K562 (cell line): ENCODE measurements at regions not wholly inside any gene's neighbourhood (a gene's known extent, or its start where the extent isn't known, plus 50 kb on each side); places are given as distances from the start of the nearest gene placed in this dataset.

Experiments used
- ATAC-seq: fragments of 200-7000 bp; cut with Tn5 transposase; 3 replicates; pipeline ENCODE4 v1.9.1; 2020; ENCODE audit warnings: moderate library complexity
- BruUV-seq: library from RNA; stranded (reverse); fragments of 400-500 nt; replicated peaks from 2 replicates; lab custom pipeline; 2021; lab: Mats Ljungman, UMichigan
- CTCF ChIA-PET: fragments of 300-600 bp; formaldehyde crosslinking; extraction: SDS; loops from one replicate; lab custom pipeline; 2021; ENCODE audit warnings: low intra/inter-chr PET ratio; lab: Yijun Ruan, JAX
- POLR2A ChIA-PET: fragments of 300-600, 350-650 bp; sonication (Branson Sonifier 250); formaldehyde crosslinking; extraction: SDS; loops from one replicate; lab custom pipeline; 2021; ENCODE audit warnings: antibody characterized with exemption, inconsistent platforms; lab: Yijun Ruan, JAX
- DNase-seq, 4 experiments: peaks; one replicate each; pipeline versions ENCODE4 v3.0.0 to v3.0.0-alpha.2; 2011 to 2018; ENCODE audit warnings: low spot score in 3 of 4, mixed read lengths in 3 of 4; ENCODE audit errors: extremely low read depth in 1 of 4
- FAIRE-seq: peaks from 2 replicates; lab custom pipeline; 2011; peaks lifted over from hg19 to GRCh38; lab: Jason Lieb, UNC
- H2AFZ ChIP-seq: 2 replicates; pipeline ENCODE4 v1.6.0; 2011; ENCODE audit warnings: low read depth, low read length, control low read depth, inconsistent platforms
- H3K27ac ChIP-seq: fragments of 200-600 bp; 3 replicates; pipeline ENCODE4 v1.8.0; 2011; ENCODE audit warnings: low read depth, mild to moderate bottlenecking, control low read depth, inconsistent platforms, low read length, moderate library complexity, mixed read lengths; ENCODE audit errors: extremely low read depth
- H3K27me3 ChIP-seq, 2 experiments: fragments of 300-600 bp in 1 of 2; 2 replicates in 1 of 2; 3 replicates in 1 of 2; pipeline versions ENCODE4 v1.6.0 to v1.8.0; 2011; ENCODE audit warnings: inconsistent platforms in 2 of 2, low read length in 2 of 2, mild to moderate bottlenecking in 1 of 2, mixed read lengths in 1 of 2, moderate library complexity in 1 of 2; ENCODE audit not compliant: control insufficient read depth in 2 of 2, insufficient read depth in 2 of 2
- H3K36me3 ChIP-seq: fragments of 300-600 bp; 3 replicates; pipeline ENCODE4 v1.8.0; 2011; ENCODE audit warnings: mild to moderate bottlenecking, low read length, inconsistent platforms; ENCODE audit not compliant: control insufficient read depth, insufficient read depth
- H3K4me1 ChIP-seq, 2 experiments: fragments of 200-600 bp in 1 of 2; replicated peaks in 1 of 2; 2 replicates in 1 of 2; 3 replicates in 1 of 2; pipeline versions ENCODE4 v1.5.1 to v1.8.0; 2011; ENCODE audit warnings: inconsistent platforms in 2 of 2, low read length in 2 of 2, mild to moderate bottlenecking in 1 of 2, mixed read lengths in 1 of 2, moderate library complexity in 1 of 2; ENCODE audit not compliant: control insufficient read depth in 2 of 2, insufficient read depth in 2 of 2
- H3K4me2 ChIP-seq: 2 replicates; pipeline ENCODE4 v1.6.1; 2011; ENCODE audit warnings: low read length, control low read depth, inconsistent platforms, mixed read lengths; ENCODE audit not compliant: insufficient read depth
- H3K4me3 ChIP-seq: fragments of 200-600 bp; sonication (generic), shearing (Covaris generic); 2 replicates; pipeline ENCODE4 v1.5.1; 2016; ENCODE audit warnings: control low read depth, inconsistent platforms
- H3K79me2 ChIP-seq: fragments of 200-600 bp; 3 replicates; pipeline ENCODE4 v1.8.0; 2011; ENCODE audit warnings: low read length, inconsistent platforms; ENCODE audit not compliant: control insufficient read depth, insufficient read depth
- H3K9ac ChIP-seq, 2 experiments: 2 replicates each; pipeline versions ENCODE4 v1.6.0 to v1.6.1; 2011; ENCODE audit warnings: low read depth in 2 of 2, low read length in 2 of 2, control low read depth in 1 of 2, inconsistent platforms in 1 of 2, mild to moderate bottlenecking in 1 of 2, mixed read lengths in 1 of 2; ENCODE audit not compliant: insufficient read depth in 1 of 2
- H3K9me1 ChIP-seq: one replicate; pipeline ENCODE4 v1.6.0; 2011; ENCODE audit warnings: inconsistent platforms, mild to moderate bottlenecking, low read length, moderate library complexity; ENCODE audit not compliant: control insufficient read depth, insufficient read depth
- H3K9me3 ChIP-seq: replicated peaks from 2 replicates; pipeline ENCODE4 v1.5.1; 2011; ENCODE audit warnings: low read depth, low read length, inconsistent platforms; ENCODE audit not compliant: control insufficient read depth, insufficient read depth
- H4K20me1 ChIP-seq: replicated peaks from 2 replicates; pipeline ENCODE4 v1.6.1; 2011; ENCODE audit warnings: low read length, inconsistent platforms, mixed read lengths; ENCODE audit not compliant: control insufficient read depth, insufficient read depth
- ATF2 ChIP-seq: sonication (generic); formaldehyde crosslinking; IDR thresholded peaks from 2 replicates; pipeline ENCODE4 v1.8.1; 2022; ENCODE audit warnings: missing genetic modification reagents
- JUNB ChIP-seq: fragments of 450-650 bp; formaldehyde crosslinking; conservative IDR thresholded peaks from 2 replicates; pipeline ENCODE4 v1.4.0; 2020; ENCODE audit warnings: mild to moderate bottlenecking
- MTA2 ChIP-seq: fragments of 450-650 bp; IDR thresholded peaks from 2 replicates; pipeline ENCODE4 v1.6.1; 2016; ENCODE audit warnings: low read depth
- NKRF ChIP-seq: fragments of 450-650 bp; IDR thresholded peaks from 2 replicates; pipeline ENCODE4 v1.6.1; 2016; ENCODE audit warnings: borderline replicate concordance
- NR2C2 ChIP-seq, 2 experiments: fragments of 200-800 bp in 1 of 2; sonication (Bioruptor generic) in 1 of 2; sonication (generic) in 1 of 2; formaldehyde crosslinking in 1 of 2; IDR thresholded peaks; 2 replicates each; pipeline versions ENCODE4 v1.6.1 to v1.8.0; 2016 to 2022; ENCODE audit warnings: mild to moderate bottlenecking in 1 of 2, missing compliant biosample characterization in 1 of 2, missing genetic modification characterization in 1 of 2, missing genetic modification reagents in 1 of 2
- POLR2B ChIP-seq: fragments of 450-650 bp; IDR thresholded peaks from 2 replicates; pipeline ENCODE4 v1.6.1; 2018; ENCODE audit warnings: low read depth; ENCODE audit not compliant: partially characterized antibody
- PRMT5 ChIP-seq: sonication (generic); formaldehyde crosslinking; IDR thresholded peaks from 2 replicates; pipeline ENCODE4 v1.5.0; 2020; ENCODE audit warnings: missing genetic modification reagents
- RFX7 ChIP-seq: fragments of 250-450 bp; sonication (Bioruptor Pico); IDR thresholded peaks from 2 replicates; pipeline ENCODE4 v1.5.1; 2021; ENCODE audit warnings: mild to moderate bottlenecking
- U2AF2 ChIP-seq: fragments of 200-400 bp; formaldehyde crosslinking; optimal IDR thresholded peaks from 2 replicates; pipeline ENCODE3; 2017; ENCODE audit warnings: low read depth, mild to moderate bottlenecking, low read length
- ZC3H8 ChIP-seq: fragments of 450-650 bp; IDR thresholded peaks from 2 replicates; pipeline ENCODE4 v1.6.1; 2017
- whole genome bisulfite sequencing: fragments of 100-300 bp; shearing (Covaris generic); methylation state at CpG from one replicate; pipeline ENCODE4 v1.1.6; 2016; ENCODE audit warnings: low coverage, mixed read lengths; ENCODE audit not compliant: insufficient coverage; ENCODE audit errors: missing lambda C conversion rate; 5-methylcytosine and 5-hydroxymethylcytosine counted together
- in situ Hi-C: fragments of 300-500 bp; cut with MboI; formaldehyde crosslinking; loops from 4 replicates; pipeline ENCODE4 v1.15.0; 2018; ENCODE audit warnings: inconsistent platforms, mixed read lengths
- intact Hi-C: fragments of 100-400 bp; cut with micrococcal nuclease; formaldehyde crosslinking; loops from 2 replicates; pipeline ENCODE4 v1.14.2; 2022
- TF ChIP-seq, protein P1 (sequence below): fragments of 250-450 bp; sonication (Bioruptor Pico); IDR thresholded peaks from 2 replicates; pipeline ENCODE4 v1.8.0; 2022; ENCODE audit warnings: moderate library complexity, mild to moderate bottlenecking, inconsistent platforms

DNA sequence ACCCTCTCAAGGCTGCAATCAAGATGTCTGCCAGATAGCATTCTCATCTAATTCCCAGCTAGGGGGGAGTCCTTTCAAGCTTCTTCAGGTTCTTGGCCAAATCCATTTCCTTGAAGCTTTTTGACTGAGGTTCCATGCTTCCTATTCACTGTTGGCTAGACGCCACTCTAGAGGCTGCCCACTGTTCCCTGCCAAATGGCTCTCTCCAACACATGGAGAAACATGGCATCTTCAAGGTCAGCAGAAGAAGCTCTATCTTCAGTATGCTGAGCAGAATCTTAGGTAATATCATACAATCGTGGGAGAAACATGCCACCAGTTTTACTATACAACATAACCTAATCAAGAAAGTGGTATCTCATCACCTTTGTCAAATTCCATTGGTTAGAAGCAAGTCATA lies 1985.1 kb upstream of the CELF4 start:
- FAIRE-seq, result no peak
- Histone ChIP-seq H3K4me3 (no peak overlapping the region), H3K27me3 (no peaks in the 10 kb centered on the region), H3K9me3 (no peaks in the 10 kb centered on the region), H2AFZ (no peak overlapping the region), H3K36me3 (no peaks in the 10 kb centered on the region), H3K9ac (no peak overlapping the region), H3K4me1 (no peaks in the 10 kb centered on the region), H4K20me1 (no peaks in the 10 kb centered on the region), H3K27ac (no peak overlapping the region), H3K9me1 (no peaks in the 10 kb centered on the region), H3K79me2 (no peaks in the 10 kb centered on the region), H3K4me2 (no peak overlapping the region)
- WGBS, result 0% methylated on average over 2 of the region's 2 CpGs
- no peak for TF ChIP-seq ATF2 (CRISPR knock-in tag)
- no peak for TF ChIP-seq MTA2
- TF ChIP-seq, protein P1, sequence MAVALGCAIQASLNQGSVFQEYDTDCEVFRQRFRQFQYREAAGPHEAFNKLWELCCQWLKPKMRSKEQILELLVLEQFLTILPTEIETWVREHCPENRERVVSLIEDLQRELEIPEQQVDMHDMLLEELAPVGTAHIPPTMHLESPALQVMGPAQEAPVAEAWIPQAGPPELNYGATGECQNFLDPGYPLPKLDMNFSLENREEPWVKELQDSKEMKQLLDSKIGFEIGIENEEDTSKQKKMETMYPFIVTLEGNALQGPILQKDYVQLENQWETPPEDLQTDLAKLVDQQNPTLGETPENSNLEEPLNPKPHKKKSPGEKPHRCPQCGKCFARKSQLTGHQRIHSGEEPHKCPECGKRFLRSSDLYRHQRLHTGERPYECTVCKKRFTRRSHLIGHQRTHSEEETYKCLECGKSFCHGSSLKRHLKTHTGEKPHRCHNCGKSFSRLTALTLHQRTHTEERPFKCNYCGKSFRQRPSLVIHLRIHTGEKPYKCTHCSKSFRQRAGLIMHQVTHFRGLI (CRISPR knock-in tag), result no peak
- TF ChIP-seq RFX7 (CRISPR knock-in tag), result no peak
- TF ChIP-seq NKRF, result no peak
- no peak for TF ChIP-seq NR2C2 (CRISPR knock-in tag; IDR thresholded peaks at IDR 0.05)
- TF ChIP-seq NR2C2 (tag; IDR thresholded peaks at IDR 0.05), result no peak
- no peak for TF ChIP-seq U2AF2
- TF ChIP-seq JUNB (CRISPR knock-in tag), result no peak
- no peak for TF ChIP-seq PRMT5
- TF ChIP-seq POLR2B, result no peak
- no peak for TF ChIP-seq ZC3H8
- no TSS peak for BruUV-seq
- no peak for ATAC-seq
- POLR2A ChIA-PET, result no interaction called here
- DNase-seq, result no peak
- in situ Hi-C loops (no loop called here), intact Hi-C loops (no loop called here)
- CTCF ChIA-PET, result no interaction called here
